D721Med (cell line): ENCODE measurements at regions not wholly inside any gene's neighbourhood (a gene's known extent, or its start where the extent isn't known, plus 50 kb on each side); places are given as distances from the start of the nearest gene placed in this dataset.

Source experiments
- DNase-seq: peaks from one replicate; pipeline ENCODE4 v3.0.0; 2011; ENCODE audit warnings: low spot score; ENCODE audit not compliant: insufficient read length
- FAIRE-seq: peaks from 2 replicates; lab custom pipeline; 2011; peaks lifted over from hg19 to GRCh38; lab: Jason Lieb, UNC
- TF ChIP-seq, protein P1 (sequence below): IDR thresholded peaks from 2 replicates; pipeline ENCODE4 v1.5.1; 2012; ENCODE audit warnings: mild to moderate bottlenecking, control low read depth; ENCODE audit not compliant: insufficient read depth; ENCODE audit errors: missing control alignments

DNA sequence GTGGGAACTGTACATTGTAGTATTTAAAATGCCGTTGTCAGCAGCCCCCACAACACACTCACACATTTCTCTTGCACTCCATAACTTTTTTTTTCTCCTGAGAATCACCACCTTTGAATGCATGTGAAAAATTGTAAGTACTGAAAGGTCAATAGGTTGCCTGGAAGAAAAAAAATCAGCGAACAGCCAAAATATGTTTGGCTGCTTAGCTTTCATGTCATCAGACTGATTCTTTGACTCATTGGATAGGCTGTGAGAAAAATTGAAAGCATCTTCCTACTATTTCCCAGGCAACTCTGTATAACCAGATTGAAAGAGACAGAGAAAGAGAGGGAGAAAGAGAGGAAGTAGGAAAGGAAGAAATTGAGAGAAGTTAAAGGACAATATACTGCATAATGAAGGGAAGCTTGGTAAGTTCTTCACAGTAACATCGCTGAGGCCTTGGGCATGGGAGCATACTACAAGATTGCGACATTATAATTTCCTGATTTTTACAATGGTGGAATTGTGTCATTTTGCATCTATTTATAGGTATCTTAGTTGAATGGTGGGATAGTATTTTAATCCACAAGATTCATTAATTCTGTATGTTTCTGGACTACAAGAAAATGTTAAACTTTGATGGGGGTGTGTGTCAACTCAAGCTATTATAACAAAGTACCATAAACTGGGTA is 249.3 kb upstream of the KCND2 start:
- DNase-seq = no peak
- FAIRE-seq = no peak
- TF ChIP-seq, protein P1, sequence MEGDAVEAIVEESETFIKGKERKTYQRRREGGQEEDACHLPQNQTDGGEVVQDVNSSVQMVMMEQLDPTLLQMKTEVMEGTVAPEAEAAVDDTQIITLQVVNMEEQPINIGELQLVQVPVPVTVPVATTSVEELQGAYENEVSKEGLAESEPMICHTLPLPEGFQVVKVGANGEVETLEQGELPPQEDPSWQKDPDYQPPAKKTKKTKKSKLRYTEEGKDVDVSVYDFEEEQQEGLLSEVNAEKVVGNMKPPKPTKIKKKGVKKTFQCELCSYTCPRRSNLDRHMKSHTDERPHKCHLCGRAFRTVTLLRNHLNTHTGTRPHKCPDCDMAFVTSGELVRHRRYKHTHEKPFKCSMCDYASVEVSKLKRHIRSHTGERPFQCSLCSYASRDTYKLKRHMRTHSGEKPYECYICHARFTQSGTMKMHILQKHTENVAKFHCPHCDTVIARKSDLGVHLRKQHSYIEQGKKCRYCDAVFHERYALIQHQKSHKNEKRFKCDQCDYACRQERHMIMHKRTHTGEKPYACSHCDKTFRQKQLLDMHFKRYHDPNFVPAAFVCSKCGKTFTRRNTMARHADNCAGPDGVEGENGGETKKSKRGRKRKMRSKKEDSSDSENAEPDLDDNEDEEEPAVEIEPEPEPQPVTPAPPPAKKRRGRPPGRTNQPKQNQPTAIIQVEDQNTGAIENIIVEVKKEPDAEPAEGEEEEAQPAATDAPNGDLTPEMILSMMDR = no peak

DNA sequence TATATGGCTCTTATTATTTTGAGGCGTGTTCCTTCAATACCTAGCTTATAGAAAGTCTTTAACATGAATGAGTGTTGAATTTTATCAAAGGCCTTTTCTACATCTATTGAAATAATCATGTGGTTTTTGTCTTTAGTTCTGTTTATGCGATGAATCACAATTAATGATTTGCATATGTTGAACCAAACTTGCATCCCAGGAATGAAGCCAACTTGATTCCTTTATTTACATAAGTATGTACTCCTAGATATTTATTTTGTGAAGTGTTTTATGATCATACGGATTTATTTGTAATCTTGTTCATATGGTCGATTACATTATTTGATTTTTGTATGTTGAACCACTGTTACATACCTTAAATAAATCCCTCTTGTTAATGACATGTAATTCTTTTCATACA is 244.3 kb upstream of the KCND2 start:
- TF ChIP-seq, protein P1 = no peak
- DNase-seq = no peak
- FAIRE-seq = no peak

DNA sequence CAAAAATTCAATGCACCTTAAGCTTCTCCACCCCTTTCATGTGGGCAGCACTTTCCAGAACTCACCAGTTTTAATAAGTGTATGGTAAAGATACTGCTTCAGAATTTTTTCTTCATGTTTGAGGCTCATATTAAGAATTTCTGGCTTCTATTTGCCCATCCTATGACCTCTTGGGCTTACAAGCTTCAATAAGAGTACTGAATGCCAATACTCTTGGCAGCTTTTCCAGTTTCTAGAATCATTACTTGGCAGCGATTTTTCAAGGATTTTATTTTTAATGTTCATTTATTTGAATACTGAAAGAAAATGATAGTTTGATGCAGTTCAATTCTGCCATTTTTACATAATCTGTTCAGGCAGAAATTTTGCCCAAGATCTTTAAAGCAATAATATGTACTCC is 242.1 kb upstream of the KCND2 start:
- DNase-seq = no peak
- FAIRE-seq = no peak
- TF ChIP-seq, protein P1 = no peak

DNA sequence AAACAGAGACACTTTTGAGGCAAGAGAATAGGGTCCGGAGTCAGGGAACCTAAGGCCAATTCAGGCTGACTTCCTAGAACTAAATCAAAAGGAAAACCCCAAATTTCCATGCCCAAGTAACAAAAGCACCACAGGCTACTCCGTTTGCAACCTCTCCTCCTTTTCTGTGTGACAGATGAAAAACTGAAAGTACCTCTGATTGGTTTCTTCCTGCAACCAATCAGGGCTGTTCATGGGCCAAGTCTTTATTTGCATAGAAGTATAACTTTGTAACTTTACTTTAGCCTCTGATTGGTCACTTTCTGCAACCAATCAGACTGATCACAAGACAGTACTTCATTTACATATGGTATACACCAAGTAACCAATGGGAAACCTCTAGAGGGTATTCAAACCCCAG is 239.9 kb upstream of the KCND2 start:
- TF ChIP-seq, protein P1 = no peak
- DNase-seq = no peak
- FAIRE-seq = no peak

DNA sequence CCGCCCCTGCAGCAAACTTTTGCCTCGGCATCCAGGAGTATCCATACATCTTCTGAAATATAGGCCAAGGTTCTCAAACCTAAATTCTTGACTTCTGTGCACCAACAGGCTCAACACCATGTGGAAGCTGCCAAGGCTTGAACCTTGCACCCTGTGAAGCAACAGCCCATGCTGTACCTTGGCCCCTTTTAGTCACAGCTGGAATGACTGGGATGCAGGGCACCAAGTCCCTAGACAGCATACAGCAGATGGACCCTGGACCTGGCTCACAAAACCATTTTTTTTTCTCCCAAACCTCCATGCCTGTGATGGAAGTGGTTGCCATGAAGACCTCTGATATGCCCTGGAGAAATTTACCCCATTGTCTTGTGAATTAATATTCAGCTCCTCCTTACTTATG is 233.8 kb upstream of the KCND2 start:
- DNase-seq = no peak
- FAIRE-seq = no peak
- TF ChIP-seq, protein P1 = no peak

DNA sequence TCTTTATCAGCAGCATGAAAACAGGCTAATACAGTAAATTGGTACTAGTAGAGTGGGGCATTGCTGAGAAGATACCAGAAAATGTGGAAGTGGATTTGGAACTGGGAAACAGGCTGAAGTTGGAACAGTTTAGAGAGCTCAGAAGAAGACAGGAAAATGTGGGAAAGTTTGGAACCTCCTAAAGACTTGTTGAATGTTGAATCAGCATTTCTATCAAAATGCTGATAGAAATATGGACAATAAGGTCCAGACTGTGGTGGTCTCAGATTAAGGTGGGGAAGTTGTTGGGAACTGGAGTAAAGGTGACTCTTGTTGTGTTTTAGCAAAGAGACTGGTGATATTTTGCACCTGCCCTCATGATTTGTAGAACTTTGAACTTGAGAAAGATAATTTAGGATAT is 231.2 kb upstream of the KCND2 start:
- no peak for FAIRE-seq
- TF ChIP-seq, protein P1 = no peak
- DNase-seq = no peak

DNA sequence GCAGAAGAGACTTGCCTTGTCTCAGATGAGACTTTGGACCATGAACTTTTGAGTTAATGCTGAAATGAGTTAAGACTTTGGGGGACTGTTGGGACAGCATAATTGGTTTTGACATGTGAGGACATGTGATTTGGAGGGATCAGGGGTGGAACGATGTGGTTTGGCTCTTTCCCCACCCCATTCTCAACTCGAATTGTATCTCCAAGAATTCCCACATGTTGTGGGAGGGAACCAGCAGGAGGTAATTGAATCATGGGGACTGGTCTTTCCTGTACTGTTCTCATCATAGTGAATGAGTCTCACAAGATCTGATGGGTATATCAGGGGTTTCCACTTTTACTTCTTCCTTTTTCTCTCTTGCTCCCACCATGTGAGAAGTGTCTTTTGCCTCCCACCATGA is 229.7 kb upstream of the KCND2 start:
- FAIRE-seq = no peak
- TF ChIP-seq, protein P1 = no peak
- DNase-seq = no peak
